HepG2 (cell line): ENCODE measurements at regions not wholly inside any gene's neighbourhood (a gene's known extent, or its start where the extent isn't known, plus 50 kb on each side); places are given as distances from the start of the nearest gene placed in this dataset.

Source experiments
- ASH2L ChIP-seq: fragments of 300-600, 200-600 bp; sonication (generic); IDR thresholded peaks from 2 replicates; pipeline ENCODE4 v1.7.0; 2017; ENCODE audit warnings: low read depth, mild to moderate bottlenecking, moderate library complexity, mixed read lengths, low read length; ENCODE audit not compliant: insufficient read length
- GABPA ChIP-seq, 2 experiments: IDR thresholded peaks; 2 replicates each; pipeline ENCODE4 v1.6.1; 2011 to 2016; ENCODE audit warnings: low read depth in 2 of 2, low read length in 1 of 2, missing biosample characterization in 1 of 2, missing genetic modification characterization in 1 of 2
- KAT2B ChIP-seq: fragments of 150-350 bp; IDR thresholded peaks from 2 replicates; pipeline ENCODE4 v1.6.1; 2014; ENCODE audit warnings: low read depth, low read length, borderline replicate concordance
- MED13 ChIP-seq: sonication (generic); formaldehyde crosslinking; IDR thresholded peaks from 2 replicates; pipeline ENCODE4 v1.5.0; 2020; ENCODE audit warnings: missing genetic modification reagents
- RFX3 ChIP-seq: IDR thresholded peaks from 2 replicates; pipeline ENCODE4 v1.6.1; 2016; ENCODE audit warnings: missing biosample characterization, missing genetic modification reagents
- SAP130 ChIP-seq: IDR thresholded peaks from 2 replicates; pipeline ENCODE4 v1.6.1; 2016; ENCODE audit warnings: low read depth
- TCF12 ChIP-seq, 2 experiments: fragments of 450-650 bp in 1 of 2; sonication (generic) in 1 of 2; formaldehyde crosslinking in 1 of 2; IDR thresholded peaks; 2 replicates each; pipeline versions ENCODE4 v1.6.1 to v1.8.0; 2017 to 2022; ENCODE audit warnings: antibody characterized with exemption in 1 of 2, mild to moderate bottlenecking in 1 of 2, missing genetic modification reagents in 1 of 2, moderate library complexity in 1 of 2
- ZFX ChIP-seq: sonication (generic); formaldehyde crosslinking; IDR thresholded peaks from 2 replicates; pipeline ENCODE4 v1.4.0; 2020; ENCODE audit warnings: mild to moderate bottlenecking, low read depth, missing genetic modification reagents, moderate library complexity
- ZNF10 ChIP-seq: sonication (generic); formaldehyde crosslinking; IDR thresholded peaks from 2 replicates; pipeline ENCODE4 v1.4.0; 2020; ENCODE audit warnings: mild to moderate bottlenecking, low read depth, missing genetic modification reagents, borderline replicate concordance
- TF ChIP-seq, protein P1 (sequence below): sonication (generic); formaldehyde crosslinking; IDR thresholded peaks from 2 replicates; pipeline ENCODE4 v1.4.0; 2020; ENCODE audit warnings: missing genetic modification reagents
- TF ChIP-seq, protein P2 (sequence below): IDR thresholded peaks from 2 replicates; pipeline ENCODE4 v1.6.1; 2016; ENCODE audit warnings: missing compliant biosample characterization, missing genetic modification reagents, borderline replicate concordance
- TF ChIP-seq, protein P3 (sequence below): sonication (generic); formaldehyde crosslinking; IDR thresholded peaks from 2 replicates; pipeline ENCODE4 v1.9.0; 2021; ENCODE audit warnings: missing genetic modification reagents, mild to moderate bottlenecking, borderline replicate concordance
- TF ChIP-seq, protein P4 (sequence below): sonication (generic); formaldehyde crosslinking; IDR thresholded peaks from 2 replicates; pipeline ENCODE4 v1.5.0; 2020; ENCODE audit warnings: mild to moderate bottlenecking, missing genetic modification reagents, moderate library complexity

DNA sequence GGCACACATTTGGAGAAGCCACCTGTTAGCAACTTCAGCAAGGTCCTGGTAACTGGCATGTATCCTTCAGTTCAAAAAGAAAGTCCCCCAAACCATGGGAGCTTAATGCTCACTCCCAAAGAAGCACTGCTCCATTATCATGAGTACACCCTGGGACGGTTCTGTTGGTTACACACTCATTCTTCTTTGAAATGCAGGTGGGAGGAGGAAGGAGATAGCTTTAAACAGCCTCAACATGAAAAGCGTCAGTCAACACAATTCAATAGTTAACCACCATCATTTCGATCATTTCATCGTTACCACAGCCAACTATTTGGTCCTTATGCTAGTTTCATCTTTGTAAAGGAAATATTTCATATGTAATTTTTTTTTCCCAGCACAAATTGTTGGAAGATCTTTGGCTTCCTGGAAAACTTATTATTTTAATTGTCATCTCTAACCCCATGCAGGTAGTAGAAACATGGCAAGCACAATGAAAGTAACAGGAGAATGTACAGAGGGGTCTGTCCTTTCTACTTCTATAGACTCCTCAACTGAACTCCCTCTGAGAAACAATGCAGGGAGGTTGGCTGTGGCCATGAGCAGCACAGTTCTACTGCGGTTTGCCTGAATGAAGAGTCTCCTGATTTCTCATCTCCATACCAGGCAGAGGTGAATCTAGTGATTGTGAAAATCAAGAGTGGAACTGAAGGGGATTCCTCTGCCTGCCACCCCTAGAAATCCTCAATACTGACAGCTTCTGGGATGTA is 196.4 kb upstream of the FOXN3 start:
- no peak for TF ChIP-seq ZFX (CRISPR knock-in tag)
- TF ChIP-seq, protein P1, sequence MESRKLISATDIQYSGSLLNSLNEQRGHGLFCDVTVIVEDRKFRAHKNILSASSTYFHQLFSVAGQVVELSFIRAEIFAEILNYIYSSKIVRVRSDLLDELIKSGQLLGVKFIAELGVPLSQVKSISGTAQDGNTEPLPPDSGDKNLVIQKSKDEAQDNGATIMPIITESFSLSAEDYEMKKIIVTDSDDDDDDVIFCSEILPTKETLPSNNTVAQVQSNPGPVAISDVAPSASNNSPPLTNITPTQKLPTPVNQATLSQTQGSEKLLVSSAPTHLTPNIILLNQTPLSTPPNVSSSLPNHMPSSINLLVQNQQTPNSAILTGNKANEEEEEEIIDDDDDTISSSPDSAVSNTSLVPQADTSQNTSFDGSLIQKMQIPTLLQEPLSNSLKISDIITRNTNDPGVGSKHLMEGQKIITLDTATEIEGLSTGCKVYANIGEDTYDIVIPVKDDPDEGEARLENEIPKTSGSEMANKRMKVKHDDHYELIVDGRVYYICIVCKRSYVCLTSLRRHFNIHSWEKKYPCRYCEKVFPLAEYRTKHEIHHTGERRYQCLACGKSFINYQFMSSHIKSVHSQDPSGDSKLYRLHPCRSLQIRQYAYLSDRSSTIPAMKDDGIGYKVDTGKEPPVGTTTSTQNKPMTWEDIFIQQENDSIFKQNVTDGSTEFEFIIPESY (CRISPR knock-in tag): no peak
- TF ChIP-seq, protein P2, sequence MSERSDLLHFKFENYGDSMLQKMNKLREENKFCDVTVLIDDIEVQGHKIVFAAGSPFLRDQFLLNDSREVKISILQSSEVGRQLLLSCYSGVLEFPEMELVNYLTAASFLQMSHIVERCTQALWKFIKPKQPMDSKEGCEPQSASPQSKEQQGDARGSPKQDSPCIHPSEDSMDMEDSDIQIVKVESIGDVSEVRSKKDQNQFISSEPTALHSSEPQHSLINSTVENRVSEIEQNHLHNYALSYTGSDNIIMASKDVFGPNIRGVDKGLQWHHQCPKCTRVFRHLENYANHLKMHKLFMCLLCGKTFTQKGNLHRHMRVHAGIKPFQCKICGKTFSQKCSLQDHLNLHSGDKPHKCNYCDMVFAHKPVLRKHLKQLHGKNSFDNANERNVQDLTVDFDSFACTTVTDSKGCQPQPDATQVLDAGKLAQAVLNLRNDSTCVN (CRISPR knock-in tag): no peak
- TF ChIP-seq, protein P3, sequence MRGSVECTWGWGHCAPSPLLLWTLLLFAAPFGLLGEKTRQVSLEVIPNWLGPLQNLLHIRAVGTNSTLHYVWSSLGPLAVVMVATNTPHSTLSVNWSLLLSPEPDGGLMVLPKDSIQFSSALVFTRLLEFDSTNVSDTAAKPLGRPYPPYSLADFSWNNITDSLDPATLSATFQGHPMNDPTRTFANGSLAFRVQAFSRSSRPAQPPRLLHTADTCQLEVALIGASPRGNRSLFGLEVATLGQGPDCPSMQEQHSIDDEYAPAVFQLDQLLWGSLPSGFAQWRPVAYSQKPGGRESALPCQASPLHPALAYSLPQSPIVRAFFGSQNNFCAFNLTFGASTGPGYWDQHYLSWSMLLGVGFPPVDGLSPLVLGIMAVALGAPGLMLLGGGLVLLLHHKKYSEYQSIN (CRISPR knock-in tag): no peak
- TF ChIP-seq SAP130: no peak
- no peak for TF ChIP-seq GABPA (IDR thresholded peaks at IDR 0.05; ENCODE audit: low read depth, low read length)
- TF ChIP-seq GABPA (CRISPR knock-in tag; IDR thresholded peaks at IDR 0.05; ENCODE audit: low read depth): no peak
- TF ChIP-seq TCF12 (IDR thresholded peaks at IDR 0.05): no peak
- no peak for TF ChIP-seq TCF12 (CRISPR knock-in tag; IDR thresholded peaks at IDR 0.05)
- no peak for TF ChIP-seq MED13 (CRISPR knock-in tag)
- no peak for TF ChIP-seq ZNF10 (CRISPR knock-in tag)
- TF ChIP-seq ASH2L: no peak
- TF ChIP-seq, protein P4, sequence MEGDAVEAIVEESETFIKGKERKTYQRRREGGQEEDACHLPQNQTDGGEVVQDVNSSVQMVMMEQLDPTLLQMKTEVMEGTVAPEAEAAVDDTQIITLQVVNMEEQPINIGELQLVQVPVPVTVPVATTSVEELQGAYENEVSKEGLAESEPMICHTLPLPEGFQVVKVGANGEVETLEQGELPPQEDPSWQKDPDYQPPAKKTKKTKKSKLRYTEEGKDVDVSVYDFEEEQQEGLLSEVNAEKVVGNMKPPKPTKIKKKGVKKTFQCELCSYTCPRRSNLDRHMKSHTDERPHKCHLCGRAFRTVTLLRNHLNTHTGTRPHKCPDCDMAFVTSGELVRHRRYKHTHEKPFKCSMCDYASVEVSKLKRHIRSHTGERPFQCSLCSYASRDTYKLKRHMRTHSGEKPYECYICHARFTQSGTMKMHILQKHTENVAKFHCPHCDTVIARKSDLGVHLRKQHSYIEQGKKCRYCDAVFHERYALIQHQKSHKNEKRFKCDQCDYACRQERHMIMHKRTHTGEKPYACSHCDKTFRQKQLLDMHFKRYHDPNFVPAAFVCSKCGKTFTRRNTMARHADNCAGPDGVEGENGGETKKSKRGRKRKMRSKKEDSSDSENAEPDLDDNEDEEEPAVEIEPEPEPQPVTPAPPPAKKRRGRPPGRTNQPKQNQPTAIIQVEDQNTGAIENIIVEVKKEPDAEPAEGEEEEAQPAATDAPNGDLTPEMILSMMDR: no peak
- no peak for TF ChIP-seq RFX3 (CRISPR knock-in tag)
- TF ChIP-seq KAT2B: no peak
